GM11168 (cell line): ENCODE measurements at regions not wholly inside any gene's neighbourhood (a gene's known extent, or its start where the extent isn't known, plus 50 kb on each side); places are given as distances from the start of the nearest gene placed in this dataset.

Source experiments
- in situ Hi-C: fragments of 300-500 bp; cut with MboI; formaldehyde crosslinking; loops from one replicate; pipeline ENCODE4 v1.12.0; 2022; ENCODE audit warnings: low sequenced_read_pairs; ENCODE audit not compliant: unreplicated experiment

DNA sequence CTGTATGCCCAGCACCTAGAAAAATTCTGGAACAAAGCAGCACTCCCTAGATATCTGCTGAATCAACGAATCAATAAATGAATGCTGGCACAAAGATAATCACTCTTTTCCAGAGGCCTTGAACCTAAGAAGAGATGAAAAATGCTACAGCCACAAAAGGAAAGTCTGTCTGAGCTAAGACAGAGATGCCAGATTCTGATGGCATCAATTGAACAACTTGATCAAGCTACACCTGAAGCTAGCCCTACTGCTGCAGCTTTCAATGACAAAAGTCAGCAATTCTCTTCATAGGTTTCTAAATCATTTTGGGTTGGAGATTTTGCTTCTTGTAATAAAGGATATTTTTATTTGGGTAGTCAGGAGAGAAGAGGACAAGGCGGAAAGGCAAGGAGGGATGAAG is 305.0 kb upstream of the SULF2 start:
- in situ Hi-C loops: no loop called here

DNA sequence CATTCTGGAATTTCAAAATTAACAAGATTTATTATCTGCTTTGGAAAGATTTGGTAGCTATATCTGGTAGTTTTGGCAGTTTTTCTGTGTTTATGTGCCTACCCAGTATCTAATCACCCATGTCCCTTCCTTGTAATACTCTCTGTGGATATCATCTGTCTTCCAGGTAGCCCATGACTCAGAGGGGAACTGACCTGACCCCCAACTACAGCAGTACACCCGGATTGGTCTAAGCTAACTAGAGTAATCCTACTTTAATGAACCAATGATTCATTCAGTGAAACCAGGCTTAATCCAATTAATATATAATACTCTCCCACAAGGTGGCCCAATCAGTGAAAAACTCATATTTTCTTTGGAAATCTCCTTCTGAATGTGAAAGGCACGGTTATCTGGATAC is 295.3 kb upstream of the SULF2 start:
- in situ Hi-C loops: no loop called here

DNA sequence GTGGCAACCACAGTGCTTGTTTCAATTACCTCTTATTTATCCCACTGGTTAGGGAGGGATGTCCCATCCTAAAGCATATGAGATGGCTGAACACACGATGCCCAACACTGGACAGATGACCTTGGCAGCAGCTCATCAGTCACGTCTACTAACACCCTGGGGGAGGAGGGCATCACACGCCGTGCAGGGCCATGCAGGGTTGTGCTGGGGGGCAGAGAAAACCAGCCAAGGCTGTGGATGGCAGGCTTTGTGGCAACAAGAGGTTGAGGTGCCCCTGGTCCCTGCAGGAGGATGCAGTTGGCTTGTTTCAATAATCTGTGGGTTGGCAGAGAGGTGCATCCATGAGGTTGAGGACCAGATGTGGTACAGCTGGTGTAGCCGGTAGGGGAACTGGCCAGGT is 293.7 kb upstream of the SULF2 start:
- in situ Hi-C loops: no loop called here

DNA sequence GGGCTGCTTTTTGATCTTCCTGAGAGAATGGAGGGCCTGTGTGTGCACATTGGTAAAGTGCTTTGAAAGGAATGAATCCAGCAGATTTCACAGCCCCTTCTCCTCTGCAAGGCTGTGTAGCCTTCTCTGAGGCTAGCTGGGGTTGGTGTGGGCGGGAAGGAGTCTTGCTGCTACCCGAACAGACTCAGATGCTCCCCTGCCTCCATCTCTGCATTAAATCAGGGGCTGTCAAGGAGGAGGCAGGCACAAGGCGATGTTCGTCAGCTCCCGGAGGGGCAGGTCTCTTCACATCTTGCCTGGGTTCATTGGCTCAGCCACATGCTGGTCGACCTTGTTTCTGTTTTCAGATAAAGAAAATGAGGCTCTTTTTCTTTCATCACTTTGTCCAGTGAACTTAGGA is 291.5 kb upstream of the SULF2 start:
- in situ Hi-C loops: no loop called here

DNA sequence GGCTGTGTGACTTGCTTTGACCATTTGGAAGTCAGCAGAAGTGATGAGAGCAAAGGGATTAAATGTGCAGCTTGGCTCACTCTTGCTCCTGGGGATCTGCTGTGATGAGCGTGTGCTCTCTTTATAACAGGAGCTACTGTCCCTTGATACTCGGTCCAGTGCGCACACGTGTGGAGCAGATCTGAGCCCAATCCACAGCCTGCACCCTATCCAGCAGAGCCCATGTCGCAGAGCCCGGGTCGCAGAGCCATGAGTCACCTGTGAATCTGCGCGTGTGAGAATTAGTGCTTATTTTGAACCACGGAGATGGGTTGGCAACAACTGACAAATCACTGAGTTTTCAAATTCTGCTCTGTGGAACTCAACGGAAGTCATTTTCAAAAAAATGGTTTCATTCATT is 291.0 kb upstream of the SULF2 start:
- in situ Hi-C loops: no loop called here

DNA sequence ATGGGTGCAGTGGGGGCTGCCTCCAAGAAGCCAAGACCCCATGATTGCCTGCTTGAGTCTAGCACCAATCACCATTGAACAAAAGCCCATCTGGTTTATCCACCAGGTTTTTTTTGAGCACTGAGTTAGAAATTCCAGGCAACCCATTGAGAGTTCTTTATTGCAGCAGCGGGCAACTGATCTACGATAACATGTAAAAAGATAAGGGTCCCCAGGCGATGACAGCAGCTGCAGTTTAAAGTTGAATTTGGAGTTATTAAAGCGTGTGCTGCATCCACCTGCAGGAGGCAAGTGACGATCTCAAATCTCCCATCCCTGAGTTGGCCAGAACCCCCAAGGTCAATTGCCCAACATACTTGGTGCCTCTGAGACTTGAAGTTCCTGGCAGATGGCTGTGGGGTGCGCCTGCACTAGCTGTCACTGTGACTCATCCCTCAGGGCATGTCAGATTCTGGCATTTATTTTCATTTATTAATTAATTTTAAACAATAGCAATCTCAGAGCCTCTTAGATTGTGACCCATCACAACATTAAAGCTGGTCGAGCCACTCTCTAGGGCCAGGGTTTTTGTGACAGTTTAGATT is 290.4 kb upstream of the SULF2 start:
- in situ Hi-C loops: no loop called here

DNA sequence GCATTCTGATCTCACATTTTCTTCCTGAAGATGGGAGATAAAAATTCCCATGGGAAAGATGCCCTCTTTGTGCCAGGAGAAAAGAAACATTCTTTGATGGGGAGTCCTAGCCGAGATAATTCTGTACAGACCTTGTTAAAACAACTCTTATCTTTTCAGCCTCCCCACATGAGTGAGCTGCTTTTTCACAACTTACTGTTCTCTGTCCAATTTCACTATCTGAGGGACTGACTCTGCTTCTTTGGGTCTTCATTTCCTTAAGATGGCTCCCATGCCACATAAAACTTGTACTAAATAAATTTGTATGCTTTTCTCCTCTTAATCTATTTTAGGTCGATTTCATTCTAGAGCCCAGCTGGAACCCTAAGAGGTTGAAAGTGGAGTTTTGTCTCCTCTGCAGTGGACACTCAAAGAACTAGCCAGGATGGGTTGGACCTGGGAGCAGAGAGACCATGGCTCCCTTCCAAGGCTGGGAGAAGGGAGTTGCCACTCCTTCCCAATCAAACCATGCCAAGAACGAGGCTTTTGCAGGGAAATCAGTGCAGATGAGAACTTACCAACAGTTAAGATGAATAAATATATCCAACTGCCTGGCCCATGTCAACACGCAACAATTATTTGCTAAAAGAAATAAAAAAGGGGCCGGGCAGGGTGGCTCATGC is 285.8 kb upstream of the SULF2 start:
- in situ Hi-C loops: no loop called here

DNA sequence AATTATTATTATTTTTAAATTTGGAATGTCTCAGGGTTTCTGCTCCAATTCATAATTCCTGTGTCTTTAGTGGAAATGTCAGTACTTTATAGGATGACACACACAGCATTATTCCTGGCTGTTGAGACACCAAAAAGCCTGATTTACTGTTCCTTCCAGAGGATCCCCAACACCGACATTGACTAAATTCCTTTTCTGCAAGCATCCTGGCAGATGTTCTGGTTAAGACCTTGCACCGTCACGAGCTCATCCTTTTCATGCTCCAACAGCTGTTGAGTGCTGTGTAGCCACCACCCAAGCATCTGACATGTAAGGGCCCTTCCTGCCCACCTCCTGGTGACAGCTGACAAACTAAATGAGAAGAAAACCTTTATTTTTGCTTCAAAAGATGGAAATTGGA is 284.3 kb upstream of the SULF2 start:
- in situ Hi-C loops: no loop called here

DNA sequence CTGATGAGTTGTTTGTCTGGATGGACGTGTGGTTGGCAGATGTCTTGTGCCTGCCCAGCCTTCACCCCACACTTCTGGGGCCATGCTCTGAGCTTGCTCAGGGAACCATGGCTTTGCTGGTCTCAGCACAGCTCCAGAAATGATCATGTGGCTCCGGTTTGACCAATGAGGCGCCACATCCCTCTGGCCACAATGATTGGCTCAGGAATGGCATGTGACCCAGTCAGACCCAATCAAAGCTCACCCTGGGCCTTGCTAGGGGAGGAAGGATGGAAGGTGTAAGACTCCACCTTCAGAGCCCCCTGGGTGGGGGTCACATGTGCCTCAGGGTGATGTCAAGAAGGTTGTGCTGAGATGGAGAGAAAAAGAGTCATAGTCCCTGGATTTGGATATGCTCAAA is 281.6 kb upstream of the SULF2 start:
- in situ Hi-C loops: no loop called here

DNA sequence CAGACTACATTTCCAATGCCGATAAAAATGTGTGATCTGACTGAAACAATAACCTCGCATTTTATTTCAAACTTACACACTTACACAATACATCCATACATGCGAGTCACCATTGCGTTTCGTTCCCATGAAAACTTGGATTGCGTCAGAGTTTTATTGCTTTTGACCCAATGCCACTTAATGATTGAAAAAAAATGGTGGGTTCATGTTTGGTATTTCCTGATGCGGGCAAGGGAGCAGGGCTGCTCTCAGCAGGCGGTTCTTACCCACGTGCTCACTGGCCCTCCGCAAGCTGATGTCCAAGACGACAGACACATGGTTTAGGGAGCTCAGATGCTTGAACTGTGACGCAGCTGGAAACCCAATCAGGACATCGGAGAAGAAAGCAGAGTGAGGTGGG is 281.0 kb upstream of the SULF2 start:
- in situ Hi-C loops: no loop called here

DNA sequence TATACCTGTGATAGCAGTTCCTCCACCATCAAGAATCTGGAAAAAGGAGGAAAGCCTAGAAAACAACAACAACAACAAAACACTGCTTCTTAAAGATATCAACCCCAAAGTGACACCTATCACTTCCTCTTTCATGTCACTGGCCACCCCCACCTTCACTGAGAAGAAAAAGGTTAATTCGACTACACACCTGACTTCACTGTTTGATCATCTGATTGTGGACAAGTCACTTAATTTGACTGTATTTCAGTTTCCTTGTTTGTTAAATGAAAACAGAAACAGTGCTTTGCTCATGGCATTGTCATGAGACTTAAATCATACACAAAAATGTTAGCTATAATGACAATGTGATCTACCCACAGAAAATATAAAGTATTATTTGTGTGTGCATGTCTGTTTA is 280.6 kb upstream of the SULF2 start:
- in situ Hi-C loops: no loop called here

DNA sequence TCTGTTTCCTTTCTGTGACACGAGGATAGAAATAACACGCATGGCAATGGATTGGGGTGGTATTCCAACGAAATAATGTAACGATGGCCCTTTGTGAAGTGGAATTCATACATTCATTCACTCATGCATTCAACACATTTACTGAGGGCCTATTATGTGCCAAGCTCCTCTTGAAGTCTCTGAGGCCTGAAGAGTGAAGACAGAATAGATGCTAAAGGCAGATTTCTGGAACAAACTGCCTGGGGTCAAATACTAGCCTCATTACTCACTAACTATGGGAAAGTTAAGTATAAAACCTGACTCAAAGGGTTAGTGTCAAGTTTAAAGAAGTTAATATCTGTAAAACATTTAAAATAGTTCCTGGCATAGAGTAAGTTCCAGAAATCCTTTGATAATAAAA is 279.6 kb upstream of the SULF2 start:
- in situ Hi-C loops: no loop called here

DNA sequence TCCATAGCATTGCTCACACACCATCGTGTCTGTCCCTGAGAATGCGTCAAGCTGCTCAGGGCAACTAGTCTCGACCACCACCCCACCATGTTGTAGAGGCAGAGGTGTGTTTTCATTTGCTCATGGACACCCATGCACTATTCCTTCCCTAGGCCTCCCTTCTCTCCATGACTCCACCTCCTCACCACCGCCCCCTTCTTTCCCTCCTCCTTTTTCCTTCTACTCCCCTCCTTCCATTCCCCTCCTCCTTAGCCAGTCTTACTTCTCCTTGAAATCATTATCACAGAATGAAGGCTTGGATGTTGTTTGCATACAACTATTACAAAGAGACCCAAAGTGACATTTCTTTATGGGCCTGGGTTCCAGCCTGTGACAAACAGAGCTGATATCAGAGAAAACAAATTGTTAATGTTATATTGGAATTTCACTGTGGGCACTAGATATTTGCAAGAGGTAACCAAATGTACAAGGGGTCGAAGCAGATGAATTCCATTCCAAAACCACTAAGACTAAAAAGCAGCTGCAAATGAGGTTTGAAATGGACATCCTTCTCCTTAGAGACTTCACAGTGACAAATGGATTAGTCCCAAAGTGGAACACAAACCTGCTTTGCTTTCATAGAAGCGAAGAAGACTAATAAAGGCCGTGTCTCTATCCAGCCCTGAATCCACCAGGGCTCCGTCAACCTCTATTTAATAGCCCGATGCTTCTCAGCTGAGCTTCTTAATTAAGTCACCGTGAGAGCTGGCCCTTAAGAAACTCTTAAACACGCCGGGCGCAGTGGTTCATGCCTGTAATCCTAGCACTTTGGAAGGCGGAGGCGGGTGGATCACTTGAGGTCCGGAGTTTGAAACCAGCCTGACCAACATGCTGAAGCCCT is 275.8 kb upstream of the SULF2 start:
- in situ Hi-C loops: no loop called here

DNA sequence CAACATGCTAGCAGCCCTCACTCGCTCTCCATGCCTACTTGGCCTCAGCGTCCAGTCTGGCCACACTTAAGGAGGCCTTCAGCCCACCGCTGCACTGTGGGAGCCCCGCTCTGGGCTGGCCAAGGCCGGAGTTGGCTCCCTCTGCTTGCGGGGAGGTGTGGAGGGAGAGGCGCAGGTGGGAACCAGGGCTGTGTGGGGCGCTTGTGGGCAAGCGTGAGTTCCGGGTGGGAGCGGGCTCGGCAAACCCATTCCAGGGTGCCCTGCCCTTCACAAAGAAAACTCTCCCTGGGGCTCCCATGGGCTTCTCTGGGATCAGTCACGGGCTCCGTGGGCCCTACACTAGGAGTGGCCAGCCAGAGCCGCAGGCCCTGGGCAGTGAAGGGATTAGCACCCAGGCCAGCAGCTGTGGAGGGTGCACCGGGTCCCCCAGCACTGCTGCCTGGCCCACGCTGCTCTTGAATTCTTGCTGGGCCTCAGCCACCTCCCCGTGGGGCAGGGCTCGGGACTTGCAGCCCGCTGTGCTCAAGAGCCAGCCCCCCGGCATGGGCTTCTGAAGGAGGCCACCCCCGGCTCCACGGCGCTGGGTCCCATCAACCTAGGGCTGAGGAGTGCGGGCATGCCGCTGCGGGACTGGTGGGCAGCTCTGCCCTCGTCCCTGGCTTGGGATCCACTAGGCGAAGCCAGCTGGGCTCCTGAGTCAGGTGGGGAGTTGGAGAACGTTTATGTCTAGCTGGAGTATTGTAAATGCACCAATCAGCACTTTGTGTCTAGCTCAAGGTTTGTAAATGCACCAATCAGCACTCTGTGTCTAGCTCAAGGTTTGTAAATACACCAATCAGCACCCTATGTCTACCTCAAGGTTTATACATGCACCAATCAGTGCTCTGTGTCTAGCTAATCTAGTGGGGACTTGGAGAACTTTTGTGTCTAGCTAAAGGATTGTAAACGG is 273.6 kb upstream of the SULF2 start:
- in situ Hi-C loops: no loop called here

DNA sequence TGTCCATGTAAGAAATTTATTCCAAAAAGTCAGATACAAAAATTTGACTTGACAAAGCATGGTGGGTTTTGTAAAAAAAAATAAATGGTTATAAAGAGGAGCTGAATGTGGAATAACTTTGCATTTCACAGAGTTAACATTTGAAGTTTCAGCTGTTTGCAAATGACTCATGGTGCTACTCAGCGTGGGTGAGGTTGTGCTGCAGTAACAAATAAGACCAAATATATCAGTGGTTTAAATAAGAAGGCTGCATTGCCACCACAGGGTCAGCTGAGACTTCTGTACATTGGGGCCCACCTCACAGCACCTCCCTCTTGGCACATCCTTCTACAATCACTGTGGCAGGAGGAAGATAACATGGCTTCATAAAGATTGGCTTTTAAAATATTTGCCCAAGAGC is 272.5 kb upstream of the SULF2 start:
- in situ Hi-C loops: no loop called here

DNA sequence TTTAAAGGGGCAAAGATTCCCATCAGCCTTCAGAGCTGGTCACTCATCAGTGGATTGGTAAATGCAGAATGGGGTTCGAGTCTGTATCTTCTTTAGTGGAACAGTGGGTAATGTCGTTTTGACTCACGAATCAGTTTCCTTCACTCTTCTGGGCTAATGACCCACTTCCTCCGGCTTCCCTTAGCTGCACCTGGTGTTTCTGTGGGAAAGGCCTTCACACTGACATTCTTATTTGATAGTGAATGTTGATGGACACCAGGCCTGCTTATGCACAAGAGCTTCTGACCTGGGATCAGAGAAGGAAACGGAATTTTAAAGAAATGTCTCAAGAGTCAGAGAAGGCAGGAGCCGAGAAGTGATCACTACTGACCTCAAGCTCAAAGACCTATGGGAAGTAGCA is 272.0 kb upstream of the SULF2 start:
- in situ Hi-C loops: no loop called here

DNA sequence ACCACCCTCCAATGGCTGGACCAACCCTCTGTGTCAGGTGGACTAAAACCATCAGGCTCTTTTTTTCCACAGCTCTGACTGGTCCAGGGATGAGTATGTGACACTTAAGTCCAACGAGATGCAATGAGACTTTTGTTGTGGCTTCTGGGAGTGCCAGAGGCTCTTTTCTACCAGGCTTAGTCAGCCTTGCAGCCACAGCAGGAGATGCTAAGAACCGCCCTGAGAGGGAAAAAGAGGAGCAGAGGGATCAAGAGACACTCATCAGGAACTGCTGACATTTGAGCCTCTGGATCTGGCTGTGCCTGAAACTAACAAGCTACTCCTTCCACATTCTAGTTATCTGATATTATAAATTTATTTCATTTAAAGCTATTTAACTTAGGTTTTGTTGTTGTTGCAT is 270.9 kb upstream of the SULF2 start:
- in situ Hi-C loops: no loop called here

DNA sequence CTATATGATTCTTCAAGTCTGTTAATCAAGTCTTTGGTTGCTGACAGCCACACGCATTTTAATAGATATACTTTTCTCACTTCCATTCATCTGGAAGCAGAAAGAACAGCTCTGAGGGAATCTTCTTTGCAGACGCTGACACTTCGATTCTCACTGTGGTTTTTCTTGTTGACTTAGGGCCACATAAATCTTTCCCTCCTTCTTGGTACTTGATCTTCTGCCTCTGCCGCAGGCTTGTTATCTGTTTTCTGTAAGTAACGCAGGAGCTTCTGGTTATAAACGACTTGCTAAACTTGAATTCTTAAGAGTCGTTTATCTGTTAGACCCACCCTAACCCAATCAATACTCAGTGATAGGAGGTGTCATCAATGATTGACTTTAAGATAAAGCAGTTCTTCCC is 268.8 kb upstream of the SULF2 start:
- in situ Hi-C loops: no loop called here

DNA sequence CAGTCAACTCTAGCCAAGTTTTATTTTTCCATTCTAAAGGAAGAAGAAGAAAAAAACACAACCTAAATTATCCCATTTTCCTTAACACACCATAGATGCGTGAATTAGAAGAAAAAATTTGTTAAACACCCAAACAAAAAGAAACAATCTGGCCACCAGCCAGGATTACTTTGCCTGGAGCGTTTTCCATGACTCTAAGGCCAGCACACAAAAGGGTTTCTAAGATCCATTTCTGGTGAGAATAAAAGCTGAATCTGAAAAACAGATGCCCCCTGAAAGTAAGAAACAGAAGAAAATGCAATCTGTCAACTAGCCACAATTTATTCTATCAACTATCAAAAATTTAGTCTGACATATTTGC is 267.2 kb upstream of the SULF2 start:
- in situ Hi-C loops: no loop called here

DNA sequence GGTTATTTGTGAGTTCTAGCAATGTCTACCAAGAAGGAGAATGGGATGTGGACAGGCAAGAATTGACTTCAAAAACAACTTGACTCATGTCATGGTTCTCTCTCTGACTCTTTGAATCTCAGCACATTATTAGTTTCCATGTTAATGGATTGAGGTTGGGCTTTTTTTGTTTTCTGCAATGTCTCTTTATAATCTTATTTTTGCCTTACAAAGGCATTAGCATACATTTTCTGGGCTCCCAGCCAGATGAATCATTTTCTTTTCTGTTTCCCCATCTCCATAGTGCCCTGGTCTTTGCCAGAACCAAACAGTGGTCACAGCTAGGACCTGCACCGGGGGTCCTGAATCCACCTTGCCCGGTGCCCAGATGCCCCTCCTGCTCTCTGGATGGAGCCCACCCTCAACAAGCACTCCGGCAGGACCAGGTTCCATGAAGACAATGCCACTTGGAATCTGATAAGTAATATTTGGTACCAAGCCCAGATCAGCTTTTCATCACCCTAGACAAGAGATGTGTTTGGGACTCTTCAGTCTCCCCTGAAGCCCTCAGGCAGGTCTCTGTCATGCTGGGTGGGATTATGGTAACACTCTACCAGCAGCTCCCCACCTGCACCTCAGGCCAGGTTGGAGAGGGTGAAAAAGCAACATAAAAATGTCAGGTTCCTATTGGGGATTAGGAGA is 266.7 kb upstream of the SULF2 start:
- in situ Hi-C loops: no loop called here
